A673 (cell line): ENCODE measurements at regions not wholly inside any gene's neighbourhood (a gene's known extent, or its start where the extent isn't known, plus 50 kb on each side); places are given as distances from the start of the nearest gene placed in this dataset.

Experiments
- EZH2 ChIP-seq: fragments of 200-600 bp; sonication (generic); IDR thresholded peaks from 2 replicates; pipeline ENCODE4 v1.6.1; 2017; ENCODE audit warnings: borderline replicate concordance, low read depth, mild to moderate bottlenecking, mixed read lengths, antibody characterized with exemption, low read length; ENCODE audit not compliant: poor library complexity, severe bottlenecking
- TF ChIP-seq, protein P1 (sequence below): fragments of 300-800, 200-600 bp; sonication (generic); conservative IDR thresholded peaks from 2 replicates; pipeline ENCODE4 v1.5.1; 2017; ENCODE audit warnings: low read depth, mild to moderate bottlenecking, antibody characterized with exemption, low read length, moderate library complexity, mixed read lengths

DNA sequence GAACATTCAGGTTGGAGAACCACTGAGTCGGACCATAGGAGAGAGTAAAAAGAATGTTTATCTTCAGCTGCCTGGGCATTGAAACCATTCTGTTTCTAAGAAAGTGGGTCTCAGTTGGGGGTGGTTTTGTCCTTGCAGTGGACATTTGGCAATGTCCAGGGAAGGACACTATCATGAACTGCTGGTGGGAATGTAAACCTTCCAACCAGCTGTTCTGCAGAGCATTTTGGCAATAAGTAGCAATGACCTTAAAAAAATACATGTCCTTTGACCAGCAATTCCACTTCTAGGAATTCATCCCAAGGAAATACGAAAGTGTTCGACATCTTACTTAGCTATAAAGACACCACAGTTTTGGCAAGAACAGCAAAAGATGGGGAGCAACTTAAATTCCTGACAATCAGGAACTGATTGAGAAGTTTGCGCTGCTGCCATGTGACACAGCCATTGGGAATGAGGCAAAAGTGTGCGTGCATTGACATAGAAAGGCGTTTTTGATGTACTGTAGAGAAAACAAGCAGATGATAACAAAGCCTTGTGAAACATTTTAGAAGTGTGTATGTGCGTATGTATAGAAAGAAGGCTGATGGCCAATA is 82.9 kb upstream of the MAP1LC3B2 start:
- TF ChIP-seq, protein P1, sequence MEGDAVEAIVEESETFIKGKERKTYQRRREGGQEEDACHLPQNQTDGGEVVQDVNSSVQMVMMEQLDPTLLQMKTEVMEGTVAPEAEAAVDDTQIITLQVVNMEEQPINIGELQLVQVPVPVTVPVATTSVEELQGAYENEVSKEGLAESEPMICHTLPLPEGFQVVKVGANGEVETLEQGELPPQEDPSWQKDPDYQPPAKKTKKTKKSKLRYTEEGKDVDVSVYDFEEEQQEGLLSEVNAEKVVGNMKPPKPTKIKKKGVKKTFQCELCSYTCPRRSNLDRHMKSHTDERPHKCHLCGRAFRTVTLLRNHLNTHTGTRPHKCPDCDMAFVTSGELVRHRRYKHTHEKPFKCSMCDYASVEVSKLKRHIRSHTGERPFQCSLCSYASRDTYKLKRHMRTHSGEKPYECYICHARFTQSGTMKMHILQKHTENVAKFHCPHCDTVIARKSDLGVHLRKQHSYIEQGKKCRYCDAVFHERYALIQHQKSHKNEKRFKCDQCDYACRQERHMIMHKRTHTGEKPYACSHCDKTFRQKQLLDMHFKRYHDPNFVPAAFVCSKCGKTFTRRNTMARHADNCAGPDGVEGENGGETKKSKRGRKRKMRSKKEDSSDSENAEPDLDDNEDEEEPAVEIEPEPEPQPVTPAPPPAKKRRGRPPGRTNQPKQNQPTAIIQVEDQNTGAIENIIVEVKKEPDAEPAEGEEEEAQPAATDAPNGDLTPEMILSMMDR: no peak
- TF ChIP-seq EZH2: no peak
